H1 (cell line): ENCODE measurements at regions not wholly inside any gene's neighbourhood (a gene's known extent, or its start where the extent isn't known, plus 50 kb on each side); places are given as distances from the start of the nearest gene placed in this dataset.

ENCODE experiments used
- RNF2 ChIP-seq: fragments of 200-900, 300-1000 bp; sonication (generic); IDR thresholded peaks from 2 replicates; pipeline ENCODE4 v1.7.1; 2016; ENCODE audit warnings: borderline replicate concordance, low read depth, mild to moderate bottlenecking, antibody characterized with exemption, low read length; ENCODE audit not compliant: poor library complexity, severe bottlenecking; ENCODE audit errors: missing control alignments
- RXRA ChIP-seq: IDR thresholded peaks from 2 replicates; pipeline ENCODE4 v1.6.1; 2011; ENCODE audit warnings: low read depth, mild to moderate bottlenecking, low read length, moderate library complexity; ENCODE audit not compliant: insufficient read depth
- SAP30 ChIP-seq: fragments of 300-600 bp; sonication (generic); IDR thresholded peaks from 2 replicates; pipeline ENCODE4 v1.7.1; 2012; ENCODE audit warnings: low read length, moderate library complexity, mild to moderate bottlenecking, inconsistent platforms; ENCODE audit not compliant: insufficient read depth, insufficient replicate concordance
- TCF12 ChIP-seq: IDR thresholded peaks from 2 replicates; pipeline ENCODE4 v1.6.1; 2011; ENCODE audit warnings: low read depth, mild to moderate bottlenecking, low read length
- YY1 ChIP-seq: IDR thresholded peaks from 2 replicates; pipeline ENCODE4 v1.6.1; 2011; ENCODE audit warnings: low read depth, mild to moderate bottlenecking, low read length
- TF ChIP-seq, protein P1 (sequence below): fragments of 300-600 bp; sonication (generic); IDR thresholded peaks from 2 replicates; pipeline ENCODE4 v1.7.1; 2012; ENCODE audit warnings: low read length, moderate library complexity, mild to moderate bottlenecking, inconsistent platforms; ENCODE audit not compliant: insufficient replicate concordance

DNA sequence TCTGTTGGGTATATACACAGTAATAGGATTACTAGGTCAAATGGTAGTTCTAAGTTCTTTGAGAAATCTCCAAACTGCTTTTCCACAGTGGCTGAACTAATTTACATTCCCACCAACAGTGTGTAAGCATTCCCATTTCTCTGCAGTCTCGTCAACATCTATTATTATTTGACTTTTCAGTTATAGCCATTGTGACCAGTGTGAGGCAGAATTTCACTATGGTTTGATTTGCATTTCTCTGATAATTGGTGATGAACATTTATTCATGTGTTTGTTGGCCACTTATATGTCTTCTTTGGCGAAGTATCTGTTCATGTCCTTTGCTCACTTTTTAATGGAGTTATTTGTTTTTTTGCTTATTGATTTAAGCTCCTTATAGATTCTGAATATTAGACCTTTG is 596.2 kb upstream of the DAB2 start (continued):
- TF ChIP-seq, protein P1, sequence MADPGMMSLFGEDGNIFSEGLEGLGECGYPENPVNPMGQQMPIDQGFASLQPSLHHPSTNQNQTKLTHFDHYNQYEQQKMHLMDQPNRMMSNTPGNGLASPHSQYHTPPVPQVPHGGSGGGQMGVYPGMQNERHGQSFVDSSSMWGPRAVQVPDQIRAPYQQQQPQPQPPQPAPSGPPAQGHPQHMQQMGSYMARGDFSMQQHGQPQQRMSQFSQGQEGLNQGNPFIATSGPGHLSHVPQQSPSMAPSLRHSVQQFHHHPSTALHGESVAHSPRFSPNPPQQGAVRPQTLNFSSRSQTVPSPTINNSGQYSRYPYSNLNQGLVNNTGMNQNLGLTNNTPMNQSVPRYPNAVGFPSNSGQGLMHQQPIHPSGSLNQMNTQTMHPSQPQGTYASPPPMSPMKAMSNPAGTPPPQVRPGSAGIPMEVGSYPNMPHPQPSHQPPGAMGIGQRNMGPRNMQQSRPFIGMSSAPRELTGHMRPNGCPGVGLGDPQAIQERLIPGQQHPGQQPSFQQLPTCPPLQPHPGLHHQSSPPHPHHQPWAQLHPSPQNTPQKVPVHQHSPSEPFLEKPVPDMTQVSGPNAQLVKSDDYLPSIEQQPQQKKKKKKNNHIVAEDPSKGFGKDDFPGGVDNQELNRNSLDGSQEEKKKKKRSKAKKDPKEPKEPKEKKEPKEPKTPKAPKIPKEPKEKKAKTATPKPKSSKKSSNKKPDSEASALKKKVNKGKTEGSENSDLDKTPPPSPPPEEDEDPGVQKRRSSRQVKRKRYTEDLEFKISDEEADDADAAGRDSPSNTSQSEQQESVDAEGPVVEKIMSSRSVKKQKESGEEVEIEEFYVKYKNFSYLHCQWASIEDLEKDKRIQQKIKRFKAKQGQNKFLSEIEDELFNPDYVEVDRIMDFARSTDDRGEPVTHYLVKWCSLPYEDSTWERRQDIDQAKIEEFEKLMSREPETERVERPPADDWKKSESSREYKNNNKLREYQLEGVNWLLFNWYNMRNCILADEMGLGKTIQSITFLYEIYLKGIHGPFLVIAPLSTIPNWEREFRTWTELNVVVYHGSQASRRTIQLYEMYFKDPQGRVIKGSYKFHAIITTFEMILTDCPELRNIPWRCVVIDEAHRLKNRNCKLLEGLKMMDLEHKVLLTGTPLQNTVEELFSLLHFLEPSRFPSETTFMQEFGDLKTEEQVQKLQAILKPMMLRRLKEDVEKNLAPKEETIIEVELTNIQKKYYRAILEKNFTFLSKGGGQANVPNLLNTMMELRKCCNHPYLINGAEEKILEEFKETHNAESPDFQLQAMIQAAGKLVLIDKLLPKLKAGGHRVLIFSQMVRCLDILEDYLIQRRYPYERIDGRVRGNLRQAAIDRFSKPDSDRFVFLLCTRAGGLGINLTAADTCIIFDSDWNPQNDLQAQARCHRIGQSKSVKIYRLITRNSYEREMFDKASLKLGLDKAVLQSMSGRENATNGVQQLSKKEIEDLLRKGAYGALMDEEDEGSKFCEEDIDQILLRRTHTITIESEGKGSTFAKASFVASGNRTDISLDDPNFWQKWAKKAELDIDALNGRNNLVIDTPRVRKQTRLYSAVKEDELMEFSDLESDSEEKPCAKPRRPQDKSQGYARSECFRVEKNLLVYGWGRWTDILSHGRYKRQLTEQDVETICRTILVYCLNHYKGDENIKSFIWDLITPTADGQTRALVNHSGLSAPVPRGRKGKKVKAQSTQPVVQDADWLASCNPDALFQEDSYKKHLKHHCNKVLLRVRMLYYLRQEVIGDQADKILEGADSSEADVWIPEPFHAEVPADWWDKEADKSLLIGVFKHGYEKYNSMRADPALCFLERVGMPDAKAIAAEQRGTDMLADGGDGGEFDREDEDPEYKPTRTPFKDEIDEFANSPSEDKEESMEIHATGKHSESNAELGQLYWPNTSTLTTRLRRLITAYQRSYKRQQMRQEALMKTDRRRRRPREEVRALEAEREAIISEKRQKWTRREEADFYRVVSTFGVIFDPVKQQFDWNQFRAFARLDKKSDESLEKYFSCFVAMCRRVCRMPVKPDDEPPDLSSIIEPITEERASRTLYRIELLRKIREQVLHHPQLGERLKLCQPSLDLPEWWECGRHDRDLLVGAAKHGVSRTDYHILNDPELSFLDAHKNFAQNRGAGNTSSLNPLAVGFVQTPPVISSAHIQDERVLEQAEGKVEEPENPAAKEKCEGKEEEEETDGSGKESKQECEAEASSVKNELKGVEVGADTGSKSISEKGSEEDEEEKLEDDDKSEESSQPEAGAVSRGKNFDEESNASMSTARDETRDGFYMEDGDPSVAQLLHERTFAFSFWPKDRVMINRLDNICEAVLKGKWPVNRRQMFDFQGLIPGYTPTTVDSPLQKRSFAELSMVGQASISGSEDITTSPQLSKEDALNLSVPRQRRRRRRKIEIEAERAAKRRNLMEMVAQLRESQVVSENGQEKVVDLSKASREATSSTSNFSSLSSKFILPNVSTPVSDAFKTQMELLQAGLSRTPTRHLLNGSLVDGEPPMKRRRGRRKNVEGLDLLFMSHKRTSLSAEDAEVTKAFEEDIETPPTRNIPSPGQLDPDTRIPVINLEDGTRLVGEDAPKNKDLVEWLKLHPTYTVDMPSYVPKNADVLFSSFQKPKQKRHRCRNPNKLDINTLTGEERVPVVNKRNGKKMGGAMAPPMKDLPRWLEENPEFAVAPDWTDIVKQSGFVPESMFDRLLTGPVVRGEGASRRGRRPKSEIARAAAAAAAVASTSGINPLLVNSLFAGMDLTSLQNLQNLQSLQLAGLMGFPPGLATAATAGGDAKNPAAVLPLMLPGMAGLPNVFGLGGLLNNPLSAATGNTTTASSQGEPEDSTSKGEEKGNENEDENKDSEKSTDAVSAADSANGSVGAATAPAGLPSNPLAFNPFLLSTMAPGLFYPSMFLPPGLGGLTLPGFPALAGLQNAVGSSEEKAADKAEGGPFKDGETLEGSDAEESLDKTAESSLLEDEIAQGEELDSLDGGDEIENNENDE = no peak
- no peak for TF ChIP-seq TCF12
- no peak for TF ChIP-seq YY1
- TF ChIP-seq SAP30 = no peak
- TF ChIP-seq RXRA = no peak
- no peak for TF ChIP-seq RNF2
